Hepatocyte (in vitro differentiated cells): ENCODE measurements at regions not wholly inside any gene's neighbourhood (a gene's known extent, or its start where the extent isn't known, plus 50 kb on each side); places are given as distances from the start of the nearest gene placed in this dataset.

ENCODE experiments used
- DNase-seq: peaks from one replicate; pipeline ENCODE4 v3.0.0-alpha.2; 2016; ENCODE audit warnings: low spot score
- H2AFZ ChIP-seq: fragments of 200-600 bp; sonication (generic); 2 replicates; pipeline ENCODE4 v1.6.0; 2016; ENCODE audit warnings: antibody characterized with exemption, mild to moderate bottlenecking
- H3K27ac ChIP-seq: fragments of 200-600 bp; sonication (generic); 2 replicates; pipeline ENCODE4 v1.5.1; 2016; ENCODE audit warnings: mild to moderate bottlenecking
- H3K27me3 ChIP-seq: fragments of 200-600 bp; sonication (generic); 2 replicates; pipeline ENCODE4 v1.6.1; 2016
- H3K36me3 ChIP-seq: fragments of 200-600 bp; sonication (generic); replicated peaks from 2 replicates; pipeline ENCODE4 v1.5.1; 2016; ENCODE audit warnings: low read depth; ENCODE audit not compliant: insufficient read depth
- H3K4me1 ChIP-seq: fragments of 200-600 bp; sonication (generic); 2 replicates; pipeline ENCODE4 v1.5.1; 2016; ENCODE audit warnings: mild to moderate bottlenecking, moderate library complexity; ENCODE audit not compliant: insufficient read depth
- H3K4me2 ChIP-seq: fragments of 200-600 bp; sonication (generic); 2 replicates; pipeline ENCODE4 v1.6.0; 2016
- H3K4me3 ChIP-seq: fragments of 200-600 bp; sonication (generic); 2 replicates; pipeline ENCODE4 v1.5.1; 2016; ENCODE audit warnings: mild to moderate bottlenecking
- H3K79me2 ChIP-seq: fragments of 200-600 bp; sonication (generic); 2 replicates; pipeline ENCODE4 v1.6.0; 2017; ENCODE audit warnings: mild to moderate bottlenecking
- H3K9me2 ChIP-seq: fragments of 200-600 bp; sonication (generic); replicated peaks from 2 replicates; pipeline ENCODE4 v1.6.0; 2017; ENCODE audit warnings: mild to moderate bottlenecking; ENCODE audit not compliant: insufficient read depth
- H3K9me3 ChIP-seq: fragments of 200-600 bp; sonication (generic); 2 replicates; pipeline ENCODE4 v1.5.1; 2016; ENCODE audit warnings: low read depth, mild to moderate bottlenecking
- H4K20me1 ChIP-seq: fragments of 200-600 bp; sonication (generic); 2 replicates; pipeline ENCODE4 v1.6.0; 2016; ENCODE audit warnings: mild to moderate bottlenecking; ENCODE audit not compliant: insufficient read depth, poor library complexity, severe bottlenecking
- CTCF ChIP-seq: fragments of 200-600 bp; sonication (generic); IDR thresholded peaks from 2 replicates; pipeline ENCODE4 v1.5.1; 2016; ENCODE audit warnings: antibody characterized with exemption, mild to moderate bottlenecking; ENCODE audit not compliant: poor library complexity
- EZH2 ChIP-seq: fragments of 200-600 bp; sonication (generic); IDR thresholded peaks from 2 replicates; pipeline ENCODE4 v1.6.1; 2016; ENCODE audit warnings: antibody characterized with exemption, mild to moderate bottlenecking, borderline replicate concordance
- EZH2phosphoT487 ChIP-seq: fragments of 200-600 bp; sonication (generic); IDR thresholded peaks from one replicate; pipeline ENCODE4 v1.6.1; 2018; ENCODE audit warnings: antibody characterized with exemption, mild to moderate bottlenecking, low read depth, moderate library complexity; ENCODE audit not compliant: unreplicated experiment, severe bottlenecking
- WGBS: methylation state at CpG from one replicate; pipeline ENCODE4 v1.1.6; 2016; ENCODE audit warnings: low lambda C conversion rate; ENCODE audit errors: missing lambda C conversion rate; 5-methylcytosine and 5-hydroxymethylcytosine counted together

GRCh38 chr5:39534690-39535089, 109.9 kb upstream of the DAB2 start:
- no peak overlapping the region for H3K4me3 ChIP-seq
- DNase-seq: no peak
- H3K4me2 ChIP-seq: no peak overlapping the region
- no peaks in the 10 kb centered on the region for H3K9me2 ChIP-seq
- H3K79me2 ChIP-seq: no peaks in the 10 kb centered on the region
- H3K27me3 ChIP-seq: no peaks in the 10 kb centered on the region
- 88% methylated on average over 3 of the region's 3 CpGs for WGBS
- no peak overlapping the region for H2AFZ ChIP-seq
- no peaks in the 10 kb centered on the region for H3K36me3 ChIP-seq
- no peak for TF ChIP-seq EZH2phosphoT487
- no peak for TF ChIP-seq CTCF
- TF ChIP-seq EZH2: no peak
- H3K4me1 ChIP-seq: peaks cover 30% of the 10 kb centered on the region
- no peaks in the 10 kb centered on the region for H4K20me1 ChIP-seq
- H3K9me3 ChIP-seq: no peaks in the 10 kb centered on the region
- no peak overlapping the region for H3K27ac ChIP-seq

- Histone ChIP-seq H3K27me3 (no peaks in the 10 kb centered on the region), H3K36me3 (no peaks in the 10 kb centered on the region), H3K4me2 (no peak overlapping the region), H3K4me1 (peaks cover 30% of the 10 kb centered on the region), H3K9me3 (no peaks in the 10 kb centered on the region), H3K9me2 (no peaks in the 10 kb centered on the region), H4K20me1 (no peaks in the 10 kb centered on the region), H3K27ac (no peak overlapping the region), H3K4me3 (no peak overlapping the region), H2AFZ (no peak overlapping the region), H3K79me2 (no peaks in the 10 kb centered on the region)
- TF ChIP-seq EZH2 (no peak), CTCF (no peak), EZH2phosphoT487 (no peak)
- no peak for DNase-seq
- 47% methylated on average over 3 of the region's 3 CpGs for WGBS
These were observed 109.0 kb upstream of the DAB2 start for GRCh38 chr5:39533749-39534148.

GRCh38 chr5:39532511-39532910, 107.7 kb upstream of the DAB2 start:
- H3K9me3 ChIP-seq: no peaks in the 10 kb centered on the region
- no peak overlapping the region for H3K27ac ChIP-seq
- peaks cover 31% of the 10 kb centered on the region for H3K4me1 ChIP-seq
- no peaks in the 10 kb centered on the region for H3K36me3 ChIP-seq
- H2AFZ ChIP-seq: no peak overlapping the region
- TF ChIP-seq EZH2phosphoT487: no peak
- no peak for TF ChIP-seq EZH2
- TF ChIP-seq CTCF: no peak
- H3K27me3 ChIP-seq: no peaks in the 10 kb centered on the region
- no peak overlapping the region for H3K4me2 ChIP-seq
- H3K9me2 ChIP-seq: no peaks in the 10 kb centered on the region
- H4K20me1 ChIP-seq: no peaks in the 10 kb centered on the region
- no peak for DNase-seq
- no peaks in the 10 kb centered on the region for H3K79me2 ChIP-seq
- no peak overlapping the region for H3K4me3 ChIP-seq

GRCh38 chr5:39531306-39531705, 106.5 kb upstream of the DAB2 start:
- DNase-seq: no peak
- H3K4me1 ChIP-seq: peaks cover 40% of the 10 kb centered on the region

More at GRCh38 chr5:39531306-39531705, 106.5 kb upstream of the DAB2 start:
- Histone ChIP-seq H3K9me2 (no peaks in the 10 kb centered on the region), H3K79me2 (no peaks in the 10 kb centered on the region), H4K20me1 (no peaks in the 10 kb centered on the region), H3K27ac (peak overlapping the region; percentile 61), H3K4me3 (no peak overlapping the region), H2AFZ (no peak overlapping the region), H3K36me3 (no peaks in the 10 kb centered on the region), H3K4me2 (no peak overlapping the region), H3K9me3 (no peaks in the 10 kb centered on the region), H3K27me3 (no peaks in the 10 kb centered on the region)
- TF ChIP-seq CTCF: no peak
- no peak for TF ChIP-seq EZH2phosphoT487
- no peak for TF ChIP-seq EZH2
